Trophoblast cell (in vitro differentiated cells and primary cell): ENCODE measurements at regions not wholly inside any gene's neighbourhood (a gene's known extent, or its start where the extent isn't known, plus 50 kb on each side); places are given as distances from the start of the nearest gene placed in this dataset.

ENCODE experiments used
- DNase-seq, 2 donors: peaks; one replicate each; pipeline ENCODE4 v3.0.0-alpha.2; 2016
- H2AFZ ChIP-seq: 2 replicates; pipeline ENCODE4 v1.6.1; 2013; ENCODE audit warnings: low read length, moderate library complexity, mild to moderate bottlenecking; ENCODE audit not compliant: insufficient read depth, poor library complexity
- H2AK5ac ChIP-seq: 2 replicates; pipeline ENCODE4 v1.6.1; 2013; ENCODE audit warnings: mild to moderate bottlenecking, low read length
- H2BK120ac ChIP-seq: 2 replicates; pipeline ENCODE4 v1.6.1; 2013; ENCODE audit warnings: low read length, mild to moderate bottlenecking, moderate library complexity; ENCODE audit not compliant: insufficient read depth, poor library complexity
- H2BK12ac ChIP-seq: 2 replicates; pipeline ENCODE4 v1.6.1; 2013; ENCODE audit warnings: mild to moderate bottlenecking, low read length, moderate library complexity
- H2BK5ac ChIP-seq: 2 replicates; pipeline ENCODE4 v1.6.1; 2013; ENCODE audit warnings: low read length, low read depth, moderate library complexity, mild to moderate bottlenecking; ENCODE audit not compliant: poor library complexity
- H3K14ac ChIP-seq: 2 replicates; pipeline ENCODE4 v1.6.1; 2013; ENCODE audit warnings: mild to moderate bottlenecking, low read length
- H3K18ac ChIP-seq: 2 replicates; pipeline ENCODE4 v1.6.1; 2013; ENCODE audit warnings: mild to moderate bottlenecking, low read length
- H3K23ac ChIP-seq: 2 replicates; pipeline ENCODE4 v1.6.1; 2013; ENCODE audit warnings: low read length
- H3K27ac ChIP-seq: 2 replicates; pipeline ENCODE4 v1.5.1; 2013; ENCODE audit warnings: low read depth, mild to moderate bottlenecking, inconsistent platforms, low read length, moderate library complexity
- H3K27me3 ChIP-seq: 2 replicates; pipeline ENCODE4 v1.6.1; 2013; ENCODE audit warnings: inconsistent platforms, mild to moderate bottlenecking, low read length, moderate library complexity; ENCODE audit not compliant: insufficient read depth
- H3K36me3 ChIP-seq, 2 experiments: 1 replicate in 1 of 2; 2 replicates in 1 of 2; pipeline ENCODE4 v1.6.1; 2013; ENCODE audit warnings: low read length in 2 of 2, mild to moderate bottlenecking in 2 of 2, moderate library complexity in 1 of 2; ENCODE audit not compliant: insufficient read depth in 2 of 2, control insufficient read depth in 1 of 2
- H3K4ac ChIP-seq: 2 replicates; pipeline ENCODE4 v1.6.1; 2013; ENCODE audit warnings: low read depth, mild to moderate bottlenecking, low read length, moderate library complexity
- H3K4me1 ChIP-seq, 2 experiments: 1 replicate in 1 of 2; 2 replicates in 1 of 2; pipeline ENCODE4 v1.6.1; 2013; ENCODE audit warnings: low read length in 2 of 2, mild to moderate bottlenecking in 2 of 2, moderate library complexity in 1 of 2; ENCODE audit not compliant: insufficient read depth in 2 of 2, control insufficient read depth in 1 of 2
- H3K4me2 ChIP-seq: 2 replicates; pipeline ENCODE4 v1.6.1; 2013; ENCODE audit warnings: inconsistent platforms, mild to moderate bottlenecking, low read length, moderate library complexity
- H3K4me3 ChIP-seq: 2 replicates; pipeline ENCODE4 v1.5.1; 2013; ENCODE audit warnings: mild to moderate bottlenecking, low read depth, low read length, inconsistent platforms
- H3K79me1 ChIP-seq: one replicate; pipeline ENCODE4 v1.6.1; 2013; ENCODE audit warnings: low read length
- H3K79me2 ChIP-seq: 2 replicates; pipeline ENCODE4 v1.6.1; 2013; ENCODE audit warnings: low read length, mild to moderate bottlenecking; ENCODE audit not compliant: control insufficient read depth, insufficient read depth, poor library complexity
- H3K9ac ChIP-seq: 2 replicates; pipeline ENCODE4 v1.6.1; 2013; ENCODE audit warnings: mild to moderate bottlenecking, low read length
- H3K9me3 ChIP-seq: 2 replicates; pipeline ENCODE4 v1.6.1; 2013; ENCODE audit warnings: low read depth, mild to moderate bottlenecking, control low read depth, inconsistent platforms, low read length; ENCODE audit not compliant: insufficient read depth
- H4K12ac ChIP-seq: 2 replicates; pipeline ENCODE4 v1.6.1; 2013; ENCODE audit warnings: low read depth, mild to moderate bottlenecking, low read length, moderate library complexity
- H4K8ac ChIP-seq: 2 replicates; pipeline ENCODE4 v1.6.1; 2013; ENCODE audit warnings: low read depth, mild to moderate bottlenecking, low read length, moderate library complexity
- H4K91ac ChIP-seq: one replicate; pipeline ENCODE4 v1.6.1; 2013; ENCODE audit warnings: low read depth, mild to moderate bottlenecking, low read length, moderate library complexity
- WGBS: extraction: QIAGEN DNeasy Blood & Tissue Kit; methylation state at CpG from one replicate; pipeline ENCODE4 v1.1.7; 2013; ENCODE audit warnings: missing lambda C conversion rate; ENCODE audit not compliant: insufficient read length, insufficient coverage; ENCODE audit errors: extremely low coverage; 5-methylcytosine and 5-hydroxymethylcytosine counted together

- no peak overlapping the region for H3K14ac ChIP-seq
- DNase-seq, result no peak
- WGBS, result no CpG with 5 or more reads among the region's 5 CpGs
- no peak overlapping the region for H3K9ac ChIP-seq
- no peak overlapping the region for H2BK120ac ChIP-seq
- no peak overlapping the region for H4K91ac ChIP-seq
- no peak overlapping the region for H4K12ac ChIP-seq
- H3K4me1 ChIP-seq, result peaks cover 2% of the 10 kb centered on the region in 2 experiments
- H2BK12ac ChIP-seq, result no peak overlapping the region
- no peaks in the 10 kb centered on the region for H3K27me3 ChIP-seq
- no peak overlapping the region for H4K8ac ChIP-seq
- peaks cover 2% of the 10 kb centered on the region for H3K9me3 ChIP-seq
- H3K23ac ChIP-seq, result no peak overlapping the region
- no peak overlapping the region for H2AFZ ChIP-seq
- H2AK5ac ChIP-seq, result no peak overlapping the region
- no peak overlapping the region for H3K27ac ChIP-seq
- H3K4ac ChIP-seq, result no peak overlapping the region
- H3K18ac ChIP-seq, result no peak overlapping the region
- no peak overlapping the region for H2BK5ac ChIP-seq
- H3K36me3 ChIP-seq, result peaks cover 4 to 5% of the 10 kb centered on the region in 2 experiments
- no peaks in the 10 kb centered on the region for H3K79me2 ChIP-seq
- no peak overlapping the region for H3K4me2 ChIP-seq
- H3K79me1 ChIP-seq, result peaks cover 2% of the 10 kb centered on the region
- no peak overlapping the region for H3K4me3 ChIP-seq
Observed at GRCh38 chr2:150876251-150876950, 385.3 kb downstream of the RBM43 start.

GRCh38 chr2:150873396-150873772 is 385.9 kb upstream of the RND3 start:
- H3K27me3 ChIP-seq, result no peaks in the 10 kb centered on the region
- no peak overlapping the region for H3K4me3 ChIP-seq
- H3K23ac ChIP-seq, result no peak overlapping the region
- H3K9ac ChIP-seq, result no peak overlapping the region
- no peak overlapping the region for H2AK5ac ChIP-seq
- peaks cover 2% of the 10 kb centered on the region for H3K9me3 ChIP-seq
- no peak overlapping the region for H3K4ac ChIP-seq
- H4K91ac ChIP-seq, result no peak overlapping the region
- H3K14ac ChIP-seq, result no peak overlapping the region
- H3K36me3 ChIP-seq, result peaks cover 3 to 6% of the 10 kb centered on the region in 2 experiments
- no peak overlapping the region for H3K27ac ChIP-seq
- no peak overlapping the region for H2BK12ac ChIP-seq
- no peak overlapping the region for H2BK120ac ChIP-seq
- H4K8ac ChIP-seq, result no peak overlapping the region
- H3K4me1 ChIP-seq, result peaks cover 2% of the 10 kb centered on the region in 2 experiments
- no peak overlapping the region for H3K18ac ChIP-seq
- no peak overlapping the region for H2BK5ac ChIP-seq
- H2AFZ ChIP-seq, result no peak overlapping the region
- peaks cover 2% of the 10 kb centered on the region for H3K79me1 ChIP-seq
- no peaks in the 10 kb centered on the region for H3K79me2 ChIP-seq
- no peak for DNase-seq
- peak overlapping the region; percentile 14 for H3K4me2 ChIP-seq
- no peak overlapping the region for H4K12ac ChIP-seq
- WGBS, result no CpG with 5 or more reads among the region's 4 CpGs

- H3K4ac ChIP-seq, result no peak overlapping the region
- no peak overlapping the region for H2BK120ac ChIP-seq
- H4K12ac ChIP-seq, result no peak overlapping the region
- no peak for DNase-seq
- H4K91ac ChIP-seq, result no peak overlapping the region
- no peak overlapping the region for H3K4me3 ChIP-seq
- no peak overlapping the region for H3K9ac ChIP-seq
- H3K79me1 ChIP-seq, result peaks cover 2% of the 10 kb centered on the region
- H3K4me2 ChIP-seq, result peak overlapping the region; percentile 14
- H3K36me3 ChIP-seq, result peaks cover 0 to 3% of the 10 kb centered on the region in 2 experiments
- H3K23ac ChIP-seq, result no peak overlapping the region
- H2BK5ac ChIP-seq, result no peak overlapping the region
- no CpG with 5 or more reads among the region's 5 CpGs for WGBS
- H2BK12ac ChIP-seq, result no peak overlapping the region
- no peak overlapping the region for H2AFZ ChIP-seq
- no peak overlapping the region for H3K18ac ChIP-seq
- no peaks in the 10 kb centered on the region for H3K27me3 ChIP-seq
- H3K27ac ChIP-seq, result no peak overlapping the region
- no peak overlapping the region for H3K14ac ChIP-seq
- H4K8ac ChIP-seq, result no peak overlapping the region
- H3K4me1 ChIP-seq, result peaks cover 2% of the 10 kb centered on the region in 2 experiments
- no peak overlapping the region for H2AK5ac ChIP-seq
- no peaks in the 10 kb centered on the region for H3K9me3 ChIP-seq
- H3K79me2 ChIP-seq, result no peaks in the 10 kb centered on the region
Observed at GRCh38 chr2:150872756-150873395, 385.4 kb upstream of the RND3 start.

DNA sequence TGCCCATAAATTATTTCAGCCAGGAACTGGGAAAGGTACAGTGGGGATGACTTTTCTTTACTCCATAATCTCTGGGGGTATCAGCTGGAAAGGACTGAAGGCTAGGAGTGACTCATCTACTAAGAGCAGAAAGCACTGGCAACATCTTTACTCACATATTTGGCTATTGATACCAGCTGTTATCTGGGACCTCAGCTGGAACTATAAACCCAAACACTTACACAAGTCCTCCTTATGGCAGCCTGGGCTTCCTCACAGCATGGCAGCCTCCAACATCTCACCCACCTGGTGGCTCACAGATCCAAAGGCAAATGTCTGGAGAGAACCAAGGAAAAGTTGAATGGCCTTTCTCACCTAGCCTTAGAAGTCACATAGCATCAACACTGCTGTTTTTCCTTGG is 379.0 kb upstream of the RND3 start:
- H3K14ac ChIP-seq, result no peak overlapping the region
- no peak overlapping the region for H2BK5ac ChIP-seq
- H2AFZ ChIP-seq, result no peak overlapping the region
- H3K27me3 ChIP-seq, result no peaks in the 10 kb centered on the region
- H4K12ac ChIP-seq, result no peak overlapping the region
- no peaks in the 10 kb centered on the region for H3K4me1 ChIP-seq
- H4K91ac ChIP-seq, result no peak overlapping the region
- H3K4me3 ChIP-seq, result no peak overlapping the region
- no peak overlapping the region for H2BK12ac ChIP-seq
- no peak overlapping the region for H2AK5ac ChIP-seq
- H3K4me2 ChIP-seq, result no peak overlapping the region
- H3K79me2 ChIP-seq, result no peaks in the 10 kb centered on the region
- no peak overlapping the region for H3K27ac ChIP-seq
- peaks cover 4% of the 10 kb centered on the region for H3K9me3 ChIP-seq
- DNase-seq, result no peak
- H3K23ac ChIP-seq, result no peak overlapping the region
- no peak overlapping the region for H3K4ac ChIP-seq
- no peaks in the 10 kb centered on the region for H3K79me1 ChIP-seq
- H3K36me3 ChIP-seq, result peaks cover 6 to 9% of the 10 kb centered on the region in 2 experiments
- no peak overlapping the region for H3K18ac ChIP-seq
- no peak overlapping the region for H2BK120ac ChIP-seq
- H3K9ac ChIP-seq, result no peak overlapping the region
- H4K8ac ChIP-seq, result no peak overlapping the region
